Panc1 (cell line): ENCODE measurements at regions not wholly inside any gene's neighbourhood (a gene's known extent, or its start where the extent isn't known, plus 50 kb on each side); places are given as distances from the start of the nearest gene placed in this dataset.

Experiments used
- CTCF ChIP-seq: fragments of 450-650 bp; IDR thresholded peaks from 2 replicates; pipeline ENCODE4 v1.5.1; 2017; ENCODE audit warnings: mild to moderate bottlenecking
- POLR2AphosphoS5 ChIP-seq: IDR thresholded peaks from 2 replicates; pipeline ENCODE4 v1.6.1; 2012; ENCODE audit warnings: mild to moderate bottlenecking, low read depth, low read length, moderate library complexity
- TF ChIP-seq, protein P1 (sequence below), 2 experiments: IDR thresholded peaks; 2 replicates each; pipeline ENCODE4 v1.6.1; 2011 to 2012; ENCODE audit warnings: low read depth in 2 of 2, control low read depth in 1 of 2, low read length in 1 of 2, mild to moderate bottlenecking in 1 of 2, moderate library complexity in 1 of 2; ENCODE audit not compliant: insufficient read depth in 1 of 2

- TF ChIP-seq CTCF, result no peak
- TF ChIP-seq, protein P1, sequence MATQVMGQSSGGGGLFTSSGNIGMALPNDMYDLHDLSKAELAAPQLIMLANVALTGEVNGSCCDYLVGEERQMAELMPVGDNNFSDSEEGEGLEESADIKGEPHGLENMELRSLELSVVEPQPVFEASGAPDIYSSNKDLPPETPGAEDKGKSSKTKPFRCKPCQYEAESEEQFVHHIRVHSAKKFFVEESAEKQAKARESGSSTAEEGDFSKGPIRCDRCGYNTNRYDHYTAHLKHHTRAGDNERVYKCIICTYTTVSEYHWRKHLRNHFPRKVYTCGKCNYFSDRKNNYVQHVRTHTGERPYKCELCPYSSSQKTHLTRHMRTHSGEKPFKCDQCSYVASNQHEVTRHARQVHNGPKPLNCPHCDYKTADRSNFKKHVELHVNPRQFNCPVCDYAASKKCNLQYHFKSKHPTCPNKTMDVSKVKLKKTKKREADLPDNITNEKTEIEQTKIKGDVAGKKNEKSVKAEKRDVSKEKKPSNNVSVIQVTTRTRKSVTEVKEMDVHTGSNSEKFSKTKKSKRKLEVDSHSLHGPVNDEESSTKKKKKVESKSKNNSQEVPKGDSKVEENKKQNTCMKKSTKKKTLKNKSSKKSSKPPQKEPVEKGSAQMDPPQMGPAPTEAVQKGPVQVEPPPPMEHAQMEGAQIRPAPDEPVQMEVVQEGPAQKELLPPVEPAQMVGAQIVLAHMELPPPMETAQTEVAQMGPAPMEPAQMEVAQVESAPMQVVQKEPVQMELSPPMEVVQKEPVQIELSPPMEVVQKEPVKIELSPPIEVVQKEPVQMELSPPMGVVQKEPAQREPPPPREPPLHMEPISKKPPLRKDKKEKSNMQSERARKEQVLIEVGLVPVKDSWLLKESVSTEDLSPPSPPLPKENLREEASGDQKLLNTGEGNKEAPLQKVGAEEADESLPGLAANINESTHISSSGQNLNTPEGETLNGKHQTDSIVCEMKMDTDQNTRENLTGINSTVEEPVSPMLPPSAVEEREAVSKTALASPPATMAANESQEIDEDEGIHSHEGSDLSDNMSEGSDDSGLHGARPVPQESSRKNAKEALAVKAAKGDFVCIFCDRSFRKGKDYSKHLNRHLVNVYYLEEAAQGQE (IDR thresholded peaks at IDR 0.05; ENCODE audit: insufficient read depth in 1 of 2, low read depth in 2 of 2, low read length in 1 of 2), result no peak
- no peak for TF ChIP-seq POLR2AphosphoS5
Measured at GRCh38 chr11:45036010-45036409, 85.3 kb upstream of the TP53I11 start.
